ENCODE measurements at regions not wholly inside any gene's neighbourhood (a gene's known extent, or its start where the extent isn't known, plus 50 kb on each side); places are given as distances from the start of the nearest gene placed in this dataset.

GRCh38 chr3:193843474-193844301, 250.7 kb downstream of the OPA1 start:
- no peak for DNase-seq
- Histone ChIP-seq H3K4me1 (peaks cover 0 to 28% (median 10%) of the 10 kb centered on the region in 6 donors), H3K27me3 (replicated peaks in 1 of 7) (no peaks in the 10 kb centered on the region), H3K27ac (no peak overlapping the region), H3K36me3 (no peaks in the 10 kb centered on the region), H3K4me3 (no peak overlapping the region), H3K9me3 (no peaks in the 10 kb centered on the region)
- TF ChIP-seq POLR2A (IDR thresholded peaks at IDR 0.05) (no peak), POLR2AphosphoS5 (IDR thresholded peaks at IDR 0.05) (no peak), CTCF (IDR thresholded peaks at IDR 0.05 in 8 of 11, conservative IDR thresholded peaks at IDR 0.05 in 3 of 11) (no peak)
- intact Hi-C loops (cut with DNase I; ENCODE audit: low total_unique reads), result no loop called here
- WGBS, 5 donors, result 79 to 93% (median 89%) methylated on average over 5 of the region's 5 CpGs

DNA sequence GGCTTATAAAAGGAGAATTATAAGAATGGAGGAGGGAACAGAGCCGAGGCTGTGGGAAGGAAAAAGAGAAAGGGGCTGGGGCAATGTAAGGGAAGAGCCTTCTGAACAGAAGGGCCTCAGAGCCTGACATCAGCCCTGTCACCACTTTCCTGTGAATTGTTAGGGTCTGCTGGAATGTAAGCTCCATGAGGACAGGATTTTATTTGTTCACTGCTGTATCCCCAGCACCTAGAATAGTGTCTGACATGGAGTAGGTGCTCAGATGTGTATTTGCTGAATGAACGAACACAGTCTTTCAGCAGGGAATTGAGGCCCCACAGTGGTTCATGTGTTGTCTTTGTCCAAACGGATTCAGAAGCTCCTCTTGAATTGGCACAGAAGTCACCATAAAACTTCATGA, 251.5 kb downstream of the OPA1 start:
- intact Hi-C loops (cut with DNase I; ENCODE audit: low total_unique reads), result no loop called here
- H3K36me3 ChIP-seq, result no peaks in the 10 kb centered on the region
- no peaks in the 10 kb centered on the region for H3K27me3 ChIP-seq (replicated peaks in 1 of 7)
- no peak for DNase-seq
- H3K4me1 ChIP-seq, result peaks cover 0 to 28% (median 10%) of the 10 kb centered on the region in 6 donors
- 83 to 97% (median 88%) methylated on average over 3 of the region's 3 CpGs for WGBS, 5 donors
- TF ChIP-seq POLR2AphosphoS5 (IDR thresholded peaks at IDR 0.05) (no peak), CTCF (IDR thresholded peaks at IDR 0.05 in 8 of 11, conservative IDR thresholded peaks at IDR 0.05 in 3 of 11) (no peak), POLR2A (IDR thresholded peaks at IDR 0.05) (no peak)
- no peak overlapping the region for H3K27ac ChIP-seq
- H3K4me3 ChIP-seq, result no peak overlapping the region
- H3K9me3 ChIP-seq, result no peaks in the 10 kb centered on the region

DNA sequence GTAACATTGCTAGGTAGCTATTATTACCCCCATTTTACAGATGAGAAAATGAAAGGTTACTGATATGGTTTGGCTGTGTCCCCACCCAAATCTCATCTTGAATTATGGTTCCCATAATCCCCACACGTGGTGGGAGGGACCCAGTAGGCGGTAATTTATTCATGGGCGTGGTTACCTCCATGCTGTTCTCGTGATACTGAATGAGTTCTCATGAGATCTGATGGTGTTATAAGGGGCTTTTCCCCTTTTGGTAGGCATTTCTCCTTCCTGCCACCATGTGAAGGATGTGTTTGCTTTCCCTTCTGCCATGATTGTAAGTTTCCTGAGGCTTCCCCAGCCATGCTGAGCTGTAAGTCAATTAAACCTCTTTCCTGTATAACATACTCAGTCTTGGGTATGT, 252.1 kb downstream of the OPA1 start:
- intact Hi-C loops (cut with DNase I; ENCODE audit: low total_unique reads), result no loop called here
- Histone ChIP-seq H3K27me3 (replicated peaks in 1 of 7) (no peaks in the 10 kb centered on the region), H3K36me3 (no peaks in the 10 kb centered on the region), H3K4me3 (no peak overlapping the region), H3K4me1 (peaks cover 0 to 28% (median 10%) of the 10 kb centered on the region in 6 donors), H3K27ac (no peak overlapping the region), H3K9me3 (no peaks in the 10 kb centered on the region)
- TF ChIP-seq CTCF (IDR thresholded peaks at IDR 0.05 in 8 of 11, conservative IDR thresholded peaks at IDR 0.05 in 3 of 11) (no peak), POLR2AphosphoS5 (IDR thresholded peaks at IDR 0.05) (no peak), POLR2A (IDR thresholded peaks at IDR 0.05) (no peak)
- no peak for DNase-seq
- 86 to 96% (median 91%) methylated on average over 4 of the region's 4 CpGs for WGBS, 5 donors

- H3K9me3 ChIP-seq, result no peaks in the 10 kb centered on the region
- peaks cover 0 to 40% (median 13%) of the 10 kb centered on the region in 6 donors for H3K4me1 ChIP-seq
- 87 to 98% (median 92%) methylated on average over 2 of the region's 2 CpGs for WGBS, 5 donors
- no peak for TF ChIP-seq POLR2AphosphoS5 (IDR thresholded peaks at IDR 0.05)
- TF ChIP-seq POLR2A (IDR thresholded peaks at IDR 0.05), result no peak
- TF ChIP-seq CTCF (IDR thresholded peaks at IDR 0.05 in 8 of 11, conservative IDR thresholded peaks at IDR 0.05 in 3 of 11), result no peak
- H3K36me3 ChIP-seq, result no peaks in the 10 kb centered on the region
- no peak overlapping the region for H3K27ac ChIP-seq
- H3K4me3 ChIP-seq, result no peak overlapping the region
- no peaks in the 10 kb centered on the region for H3K27me3 ChIP-seq (replicated peaks in 1 of 7)
- intact Hi-C loops (cut with DNase I; ENCODE audit: low total_unique reads), result no loop called here
- DNase-seq, result no peak
Observed at GRCh38 chr3:193846569-193846968, 253.6 kb downstream of the OPA1 start.
